ENCODE measurements at regions not wholly inside any gene's neighbourhood (a gene's known extent, or its start where the extent isn't known, plus 50 kb on each side); places are given as distances from the start of the nearest gene placed in this dataset.
"Not testable (repeated sequence)": the region's sequence is repeated elsewhere in the genome, so short reads cannot be mapped to it uniquely, and the experiment has no call there.

DNA sequence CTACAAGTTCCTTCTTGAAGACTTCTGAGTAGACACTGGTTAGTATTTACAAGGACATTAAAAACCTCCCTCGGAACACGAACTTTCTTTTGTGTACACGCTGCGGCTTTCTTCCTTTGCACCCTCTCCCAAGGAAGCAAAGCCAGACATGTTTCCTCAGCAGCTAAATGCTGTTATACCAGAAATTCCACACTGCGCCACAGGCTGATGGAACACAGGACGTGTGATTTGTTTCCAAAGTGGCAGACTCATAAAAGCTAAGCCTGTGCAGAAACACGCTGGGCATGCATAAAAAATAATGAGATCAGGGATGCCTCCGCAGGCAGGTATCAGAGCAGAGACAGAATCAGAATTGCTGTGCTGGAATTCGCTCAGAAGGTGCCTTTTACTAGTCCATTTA lies 73.0 kb upstream of the RGPD5 start:
- Histone ChIP-seq H2BK5ac (ENCODE audit: low read depth, low read length, poor library complexity, severe bottlenecking) (no peak overlapping the region), H3K9ac (ENCODE audit: low read length) (no peak overlapping the region), H3K79me1 (replicated peaks; ENCODE audit: low read length, poor library complexity, severe bottlenecking) (no peaks in the 10 kb centered on the region), H3K4me2 (ENCODE audit: low read length, poor library complexity, severe bottlenecking) (no peak overlapping the region), H3K18ac (ENCODE audit: low read depth in 1 of 2, low read length in 2 of 2) (no peak overlapping the region), H2AFZ (ENCODE audit: low read depth, low read length) (no peak overlapping the region), H3K4me1 (ENCODE audit: control insufficient read depth, insufficient read depth, low read depth, low read length) (peaks cover 2% of the 10 kb centered on the region), H2BK15ac (ENCODE audit: low read depth, poor library complexity, severe bottlenecking) (no peak overlapping the region), H2BK12ac (ENCODE audit: low read length in 2 of 2) (no peak overlapping the region), H3K4ac (ENCODE audit: low read depth in 1 of 2, low read length in 2 of 2) (no peak overlapping the region), H2BK120ac (ENCODE audit: low read depth, low read length) (no peak overlapping the region), H3K9me3 (ENCODE audit: control insufficient read depth, low read length) (no peaks in the 10 kb centered on the region), H3K36me3 (ENCODE audit: control insufficient read depth in 1 of 2, insufficient read depth in 2 of 2, low read depth in 1 of 2, low read length in 2 of 2) (no peaks in the 10 kb centered on the region), H4K91ac (ENCODE audit: low read length) (no peak overlapping the region), H3K27ac (ENCODE audit: low read length, poor library complexity, severe bottlenecking) (no peak overlapping the region), H3K23ac (ENCODE audit: low read length in 2 of 2) (no peak overlapping the region), H3K4me3 (ENCODE audit: insufficient read depth in 1 of 2, low read depth in 1 of 2, low read length in 2 of 2) (no peak overlapping the region), H3K27me3 (ENCODE audit: control insufficient read depth in 1 of 2, insufficient read depth in 1 of 2, low read length in 2 of 2) (peaks cover 12 to 24% of the 10 kb centered on the region in 2 experiments), H2AK5ac (ENCODE audit: low read length, severe bottlenecking) (no peak overlapping the region), H3K14ac (ENCODE audit: low read length in 2 of 2) (no peak overlapping the region), H4K8ac (ENCODE audit: low read length) (no peak overlapping the region)
- DNase-seq = no peak
- 87% methylated on average over 9 of the region's 9 CpGs for WGBS

- Histone ChIP-seq H2BK15ac (ENCODE audit: low read depth, poor library complexity, severe bottlenecking) (no peak overlapping the region), H3K36me3 (ENCODE audit: control insufficient read depth in 1 of 2, insufficient read depth in 2 of 2, low read depth in 1 of 2, low read length in 2 of 2) (no peaks in the 10 kb centered on the region), H2BK120ac (ENCODE audit: low read depth, low read length) (no peak overlapping the region), H2AFZ (ENCODE audit: low read depth, low read length) (no peak overlapping the region), H3K23ac (ENCODE audit: low read length in 2 of 2) (no peak overlapping the region), H3K79me1 (replicated peaks; ENCODE audit: low read length, poor library complexity, severe bottlenecking) (no peaks in the 10 kb centered on the region), H3K9ac (ENCODE audit: low read length) (no peak overlapping the region), H3K27ac (ENCODE audit: low read length, poor library complexity, severe bottlenecking) (no peak overlapping the region), H3K18ac (ENCODE audit: low read depth in 1 of 2, low read length in 2 of 2) (no peak overlapping the region), H3K27me3 (ENCODE audit: control insufficient read depth in 1 of 2, insufficient read depth in 1 of 2, low read length in 2 of 2) (peaks cover 17 to 24% of the 10 kb centered on the region in 2 experiments), H2BK12ac (ENCODE audit: low read length in 2 of 2) (no peak overlapping the region), H3K4ac (ENCODE audit: low read depth in 1 of 2, low read length in 2 of 2) (no peak overlapping the region), H2AK5ac (ENCODE audit: low read length, severe bottlenecking) (no peak overlapping the region), H3K4me3 (ENCODE audit: insufficient read depth in 1 of 2, low read depth in 1 of 2, low read length in 2 of 2) (no peak overlapping the region), H3K4me1 (ENCODE audit: control insufficient read depth, insufficient read depth, low read depth, low read length) (peaks cover 4% of the 10 kb centered on the region), H3K4me2 (ENCODE audit: low read length, poor library complexity, severe bottlenecking) (no peak overlapping the region), H3K14ac (ENCODE audit: low read length in 2 of 2) (no peak overlapping the region), H4K91ac (ENCODE audit: low read length) (no peak overlapping the region), H2BK5ac (ENCODE audit: low read depth, low read length, poor library complexity, severe bottlenecking) (no peak overlapping the region), H4K8ac (ENCODE audit: low read length) (no peak overlapping the region), H3K9me3 (ENCODE audit: control insufficient read depth, low read length) (no peaks in the 10 kb centered on the region)
- WGBS = 80% methylated on average over 6 of the region's 8 CpGs
- DNase-seq = no peak
These were observed 72.5 kb upstream of the RGPD5 start for GRCh38 chr2:109721626-109722025.

- Histone ChIP-seq H2AK5ac (ENCODE audit: low read length, severe bottlenecking) (no peak overlapping the region), H3K4me3 (ENCODE audit: insufficient read depth in 1 of 2, low read depth in 1 of 2, low read length in 2 of 2) (no peak overlapping the region), H4K91ac (ENCODE audit: low read length) (no peak overlapping the region), H3K4ac (ENCODE audit: low read depth in 1 of 2, low read length in 2 of 2) (no peak overlapping the region), H3K36me3 (ENCODE audit: control insufficient read depth in 1 of 2, insufficient read depth in 2 of 2, low read depth in 1 of 2, low read length in 2 of 2) (no peaks in the 10 kb centered on the region), H3K27me3 (ENCODE audit: control insufficient read depth in 1 of 2, insufficient read depth in 1 of 2, low read length in 2 of 2) (peaks cover 17 to 24% of the 10 kb centered on the region in 2 experiments), H3K4me1 (ENCODE audit: control insufficient read depth, insufficient read depth, low read depth, low read length) (peaks cover 7% of the 10 kb centered on the region), H3K27ac (ENCODE audit: low read length, poor library complexity, severe bottlenecking) (no peak overlapping the region), H2BK15ac (ENCODE audit: low read depth, poor library complexity, severe bottlenecking) (no peak overlapping the region), H3K18ac (ENCODE audit: low read depth in 1 of 2, low read length in 2 of 2) (no peak overlapping the region), H2AFZ (ENCODE audit: low read depth, low read length) (no peak overlapping the region), H3K23ac (ENCODE audit: low read length in 2 of 2) (no peak overlapping the region), H2BK5ac (ENCODE audit: low read depth, low read length, poor library complexity, severe bottlenecking) (no peak overlapping the region), H3K79me1 (replicated peaks; ENCODE audit: low read length, poor library complexity, severe bottlenecking) (no peaks in the 10 kb centered on the region), H3K9ac (ENCODE audit: low read length) (no peak overlapping the region), H3K4me2 (ENCODE audit: low read length, poor library complexity, severe bottlenecking) (no peak overlapping the region), H4K8ac (ENCODE audit: low read length) (no peak overlapping the region), H2BK12ac (ENCODE audit: low read length in 2 of 2) (no peak overlapping the region), H3K9me3 (ENCODE audit: control insufficient read depth, low read length) (no peaks in the 10 kb centered on the region), H3K14ac (ENCODE audit: low read length in 2 of 2) (peak overlapping the region in 1 of 2 experiments; percentile 15), H2BK120ac (ENCODE audit: low read depth, low read length) (no peak overlapping the region)
- 92% methylated on average over 5 of the region's 5 CpGs for WGBS
- no peak for DNase-seq
These were observed 72.1 kb upstream of the RGPD5 start for GRCh38 chr2:109722026-109722425.

DNA sequence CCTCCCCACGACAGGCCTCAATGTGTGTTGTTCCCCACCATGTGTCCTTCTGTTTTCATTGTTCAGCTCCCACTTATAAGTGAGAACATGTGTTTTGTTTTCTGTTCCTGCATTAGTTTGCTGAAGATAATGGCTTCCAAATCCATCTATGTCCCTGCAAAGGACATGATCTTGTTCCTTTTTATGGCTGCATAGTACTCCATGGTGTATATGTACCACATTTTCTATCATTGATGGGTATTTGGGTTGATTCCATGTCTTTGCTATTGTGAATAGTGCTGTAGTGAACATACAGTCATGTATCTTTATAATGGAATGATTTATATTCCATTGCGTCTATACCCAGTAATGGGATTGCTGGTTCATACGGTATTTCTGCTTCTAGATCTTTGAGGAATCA lies 71.5 kb upstream of the RGPD5 start:
- peaks cover 17 to 24% of the 10 kb centered on the region in 2 experiments for H3K27me3 ChIP-seq (ENCODE audit: control insufficient read depth in 1 of 2, insufficient read depth in 1 of 2, low read length in 2 of 2)
- not testable (repeated sequence) for H3K27ac ChIP-seq (ENCODE audit: low read length, poor library complexity, severe bottlenecking); H3K4me2 ChIP-seq (ENCODE audit: low read length, poor library complexity, severe bottlenecking); H4K8ac ChIP-seq (ENCODE audit: low read length); H3K23ac ChIP-seq (ENCODE audit: low read length in 2 of 2); H3K4me3 ChIP-seq (ENCODE audit: insufficient read depth in 1 of 2, low read depth in 1 of 2, low read length in 2 of 2); H3K9me3 ChIP-seq (ENCODE audit: control insufficient read depth, low read length); H2BK15ac ChIP-seq (ENCODE audit: low read depth, poor library complexity, severe bottlenecking); H3K18ac ChIP-seq (ENCODE audit: low read depth in 1 of 2, low read length in 2 of 2); H4K91ac ChIP-seq (ENCODE audit: low read length); H2BK12ac ChIP-seq (ENCODE audit: low read length in 2 of 2); H3K4ac ChIP-seq (ENCODE audit: low read depth in 1 of 2, low read length in 2 of 2); H3K36me3 ChIP-seq (ENCODE audit: control insufficient read depth in 1 of 2, insufficient read depth in 2 of 2, low read depth in 1 of 2, low read length in 2 of 2); H2BK5ac ChIP-seq (ENCODE audit: low read depth, low read length, poor library complexity, severe bottlenecking); H3K4me1 ChIP-seq (ENCODE audit: control insufficient read depth, insufficient read depth, low read depth, low read length); H2AFZ ChIP-seq (ENCODE audit: low read depth, low read length); H2AK5ac ChIP-seq (ENCODE audit: low read length, severe bottlenecking); DNase-seq; H3K14ac ChIP-seq (ENCODE audit: low read length in 2 of 2); H2BK120ac ChIP-seq (ENCODE audit: low read depth, low read length); H3K9ac ChIP-seq (ENCODE audit: low read length); H3K79me1 ChIP-seq (replicated peaks; ENCODE audit: low read length, poor library complexity, severe bottlenecking)
- 100% methylated on average over 3 of the region's 3 CpGs for WGBS
